Pulmonary artery endothelial cell (primary cell): ENCODE measurements at regions not wholly inside any gene's neighbourhood (a gene's known extent, or its start where the extent isn't known, plus 50 kb on each side); places are given as distances from the start of the nearest gene placed in this dataset.
"Not testable (repeated sequence)": the region's sequence is repeated elsewhere in the genome, so short reads cannot be mapped to it uniquely, and the experiment has no call there.

Source experiments
- DNase-seq: peaks from one replicate; pipeline ENCODE4 v3.0.0-alpha.2; 2011; ENCODE audit warnings: low read depth, low spot score

- DNase-seq = no peak
Observed at GRCh38 chr14:105885561-105886320, 359.4 kb downstream of the TMEM121 start.

GRCh38 chr14:105886791-105887191, 360.4 kb downstream of the TMEM121 start:
- DNase-seq = not testable (repeated sequence)

GRCh38 chr14:105887692-105888091, 361.3 kb downstream of the TMEM121 start:
- no peak for DNase-seq

- no peak for DNase-seq
Observed at GRCh38 chr14:105888151-105888550, 361.8 kb downstream of the TMEM121 start.

DNA sequence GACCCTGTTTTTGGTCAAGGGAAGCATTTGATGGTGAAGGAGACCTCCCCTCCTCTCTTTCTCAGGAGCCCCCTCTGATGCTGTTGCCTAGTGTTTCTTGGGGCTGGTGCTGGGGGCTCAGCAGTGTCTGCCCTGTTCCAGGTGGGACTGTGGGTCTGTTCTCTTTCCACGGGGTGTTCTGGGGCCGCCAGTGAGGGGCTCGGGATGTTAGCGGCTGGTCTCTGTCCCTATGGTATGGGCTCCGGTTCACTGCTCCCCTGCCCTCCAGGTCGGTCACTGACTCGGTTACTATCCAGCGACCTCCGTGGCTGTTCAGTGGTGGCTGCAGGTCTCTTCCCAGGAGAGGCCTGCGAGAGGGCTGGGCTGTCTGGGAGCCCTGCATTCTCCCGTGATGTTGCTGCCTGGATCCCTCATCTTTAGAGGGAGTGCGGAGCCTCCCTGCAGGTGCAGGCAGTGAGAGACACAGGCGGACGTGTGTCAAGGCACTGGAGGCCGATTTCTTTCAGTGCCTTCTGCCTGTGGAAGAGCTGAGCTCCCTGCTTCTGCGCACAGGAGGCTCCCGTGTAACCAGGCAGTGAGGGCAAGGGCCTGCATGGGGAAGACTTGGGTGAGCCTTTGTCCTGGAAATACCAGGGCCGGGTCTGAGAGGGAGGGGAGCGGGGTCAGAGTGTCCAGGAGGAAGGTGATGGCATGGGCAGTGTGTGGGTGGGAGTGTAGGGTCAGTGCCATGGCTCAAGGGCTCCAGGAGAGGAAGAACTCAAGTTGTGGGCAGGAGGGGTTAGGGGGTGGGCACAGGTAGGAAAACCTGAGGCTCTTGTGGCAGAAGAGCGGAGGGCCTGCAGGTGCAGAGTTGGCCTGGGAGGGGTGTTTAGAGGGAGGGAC, 362.6 kb downstream of the TMEM121 start:
- DNase-seq = no peak

GRCh38 chr14:105889666-105890473, 363.5 kb downstream of the TMEM121 start:
- no peak for DNase-seq

DNA sequence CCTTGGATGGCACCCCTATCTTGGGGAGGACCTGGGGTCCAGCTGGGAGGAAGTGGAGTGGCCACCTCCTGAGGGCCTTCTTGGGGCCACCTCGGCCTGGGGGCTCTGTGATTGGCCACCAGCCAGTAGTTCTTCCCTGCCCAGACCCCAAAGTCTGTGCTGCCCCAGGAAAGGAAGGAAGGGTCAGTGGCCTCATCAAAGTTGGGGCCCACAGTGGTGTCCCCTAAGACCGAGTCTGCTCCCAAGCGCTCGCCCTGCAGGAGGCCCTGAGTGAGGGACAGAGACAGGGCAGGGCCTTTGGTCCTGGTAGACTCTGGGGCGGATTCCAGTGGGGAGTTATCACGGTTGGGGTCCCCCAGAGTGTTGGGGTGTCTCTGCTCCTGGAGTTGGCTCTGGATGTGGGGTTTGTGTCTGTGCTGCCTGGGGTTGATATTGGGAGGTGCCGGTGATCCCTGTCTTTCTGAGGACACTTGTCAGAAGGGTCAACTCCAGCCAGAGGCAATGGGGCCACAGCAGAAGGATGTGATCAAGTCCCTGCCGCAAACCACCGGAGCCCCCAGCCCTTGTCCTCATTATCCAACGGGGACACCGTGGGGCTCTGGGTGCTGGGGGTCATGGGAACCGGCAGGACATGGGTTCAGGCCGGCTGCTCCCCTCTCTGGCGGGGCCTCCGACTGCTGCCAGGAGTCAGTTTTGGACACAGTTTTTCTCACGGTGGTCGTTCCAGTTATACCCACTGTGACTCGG, 364.3 kb downstream of the TMEM121 start:
- DNase-seq = no peak

DNA sequence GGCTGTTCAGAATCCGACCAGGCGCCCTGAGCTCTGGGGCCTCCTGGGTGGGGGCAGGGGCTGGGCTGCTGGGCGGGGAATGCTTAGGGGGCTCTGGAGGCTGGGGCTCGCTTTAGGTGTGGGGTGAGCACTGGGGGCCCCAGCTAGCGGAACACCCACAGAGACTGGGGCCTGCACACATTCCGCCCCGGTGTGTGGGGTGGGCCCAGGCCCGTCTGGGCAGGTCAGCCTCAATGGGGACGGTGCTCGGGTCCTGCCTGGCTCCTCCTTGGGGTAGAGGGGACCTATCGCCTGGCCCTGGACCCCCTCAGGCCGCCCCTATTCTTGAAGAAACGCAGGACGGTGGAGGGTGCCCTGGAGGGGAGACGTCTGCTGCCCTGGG, 364.8 kb downstream of the TMEM121 start:
- DNase-seq = no peak

DNA sequence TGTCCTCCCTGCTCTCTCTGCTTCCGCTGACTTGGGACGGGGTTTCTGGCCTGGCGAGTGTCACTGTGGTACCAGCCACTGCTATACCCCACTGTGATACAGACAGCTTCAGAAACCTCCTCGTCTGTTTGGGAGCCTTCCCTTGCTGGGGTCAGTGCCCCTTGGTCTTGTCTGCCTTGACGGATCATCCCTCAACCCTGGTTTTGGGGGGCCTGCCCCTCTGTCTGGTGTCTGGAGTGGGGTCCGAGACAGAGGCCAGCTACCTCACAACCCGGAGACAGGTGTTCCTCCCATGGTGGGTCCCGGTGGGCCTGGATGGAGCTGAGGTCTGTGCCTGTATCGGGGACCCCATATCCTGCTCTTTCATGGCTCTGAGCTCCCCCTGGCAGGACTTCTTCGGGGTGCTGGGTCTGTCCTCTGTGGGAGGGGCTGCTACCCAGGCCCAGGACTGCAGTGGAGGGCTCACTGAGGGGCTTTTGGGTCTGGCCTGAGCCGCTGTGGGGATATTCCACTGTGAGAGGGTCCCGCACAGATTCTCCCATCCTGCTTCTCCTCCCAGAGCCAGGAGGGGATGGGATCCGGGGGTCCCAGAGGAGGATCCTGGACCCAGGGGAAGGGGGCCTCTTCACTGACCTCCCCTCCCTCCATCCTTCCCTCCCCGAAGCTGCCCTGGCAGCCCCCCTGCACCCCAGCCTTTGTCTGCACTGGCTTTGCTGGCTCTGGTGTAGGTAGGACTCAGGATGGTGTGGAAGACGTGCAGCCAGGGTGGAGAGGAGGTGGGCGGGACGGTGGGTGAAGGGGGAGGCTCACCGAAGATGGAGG, 365.5 kb downstream of the TMEM121 start:
- DNase-seq = no peak

DNA sequence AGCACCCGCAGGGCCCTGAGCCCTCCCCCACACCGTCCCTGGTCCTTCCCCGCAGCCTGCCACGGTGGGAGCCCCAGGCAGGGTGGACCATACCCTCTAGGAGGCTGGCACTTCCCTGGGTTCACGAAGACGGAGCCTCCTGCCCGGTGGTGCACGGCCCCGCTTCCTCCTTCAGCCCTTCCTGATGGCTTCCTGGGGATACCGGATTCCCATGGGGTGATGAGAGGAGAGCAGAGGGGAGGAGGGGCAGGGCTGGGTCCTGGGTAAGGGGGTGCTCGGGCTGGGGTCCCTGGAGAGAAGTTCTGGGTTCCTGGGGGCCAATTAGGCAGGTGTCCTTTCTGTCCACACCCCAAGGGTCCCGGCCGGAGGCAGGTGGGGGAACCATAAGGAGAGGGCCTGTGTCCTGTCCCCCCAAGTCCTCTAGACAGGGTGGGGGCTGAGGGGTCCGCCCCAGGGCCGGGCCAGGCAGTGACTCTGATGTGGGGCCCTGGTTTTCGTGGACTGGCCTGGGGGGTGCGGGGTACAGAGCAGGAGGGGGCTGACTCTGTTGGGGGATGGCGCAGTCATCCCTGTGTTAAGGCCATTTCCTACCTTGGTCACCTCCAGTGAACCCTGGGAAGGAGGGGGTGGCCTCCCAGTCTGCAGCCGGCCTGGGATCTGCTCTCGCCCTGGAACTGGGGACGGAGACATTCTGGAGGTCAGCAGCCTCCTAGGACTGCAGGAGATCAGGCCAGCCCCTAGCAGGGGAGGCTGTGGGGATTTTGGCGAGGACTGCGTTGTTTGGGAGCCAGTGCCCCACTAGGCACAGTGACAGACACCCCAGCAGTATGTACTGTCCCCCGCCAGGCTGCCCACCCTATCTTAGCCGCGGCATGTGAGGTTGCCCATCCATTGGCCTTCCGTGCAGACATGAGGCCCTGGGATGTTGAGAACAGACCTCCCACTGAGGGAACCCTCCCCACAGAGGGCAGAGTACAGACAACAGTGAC, 366.4 kb downstream of the TMEM121 start:
- not testable (repeated sequence) for DNase-seq

DNA sequence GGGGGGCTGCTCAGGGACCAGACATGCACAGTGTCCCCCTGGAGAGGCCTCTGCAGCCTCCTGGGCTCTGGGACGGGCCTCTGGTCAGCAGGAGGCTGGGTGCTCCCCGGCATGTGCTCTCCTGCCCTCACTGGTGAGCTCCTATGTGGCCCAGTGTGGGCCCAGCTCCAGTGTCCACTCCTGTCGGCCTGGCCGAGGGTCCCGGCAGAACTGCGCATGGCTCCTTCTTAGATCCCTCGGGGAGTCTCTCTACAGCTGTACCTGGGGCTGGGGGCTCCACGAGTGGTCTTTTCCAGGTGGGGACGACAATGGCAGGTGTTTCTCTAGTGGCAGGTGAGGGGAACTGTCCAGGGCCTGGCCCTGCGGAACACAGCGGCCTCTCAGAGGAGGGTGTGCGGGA, 367.3 kb downstream of the TMEM121 start:
- not testable (repeated sequence) for DNase-seq

DNA sequence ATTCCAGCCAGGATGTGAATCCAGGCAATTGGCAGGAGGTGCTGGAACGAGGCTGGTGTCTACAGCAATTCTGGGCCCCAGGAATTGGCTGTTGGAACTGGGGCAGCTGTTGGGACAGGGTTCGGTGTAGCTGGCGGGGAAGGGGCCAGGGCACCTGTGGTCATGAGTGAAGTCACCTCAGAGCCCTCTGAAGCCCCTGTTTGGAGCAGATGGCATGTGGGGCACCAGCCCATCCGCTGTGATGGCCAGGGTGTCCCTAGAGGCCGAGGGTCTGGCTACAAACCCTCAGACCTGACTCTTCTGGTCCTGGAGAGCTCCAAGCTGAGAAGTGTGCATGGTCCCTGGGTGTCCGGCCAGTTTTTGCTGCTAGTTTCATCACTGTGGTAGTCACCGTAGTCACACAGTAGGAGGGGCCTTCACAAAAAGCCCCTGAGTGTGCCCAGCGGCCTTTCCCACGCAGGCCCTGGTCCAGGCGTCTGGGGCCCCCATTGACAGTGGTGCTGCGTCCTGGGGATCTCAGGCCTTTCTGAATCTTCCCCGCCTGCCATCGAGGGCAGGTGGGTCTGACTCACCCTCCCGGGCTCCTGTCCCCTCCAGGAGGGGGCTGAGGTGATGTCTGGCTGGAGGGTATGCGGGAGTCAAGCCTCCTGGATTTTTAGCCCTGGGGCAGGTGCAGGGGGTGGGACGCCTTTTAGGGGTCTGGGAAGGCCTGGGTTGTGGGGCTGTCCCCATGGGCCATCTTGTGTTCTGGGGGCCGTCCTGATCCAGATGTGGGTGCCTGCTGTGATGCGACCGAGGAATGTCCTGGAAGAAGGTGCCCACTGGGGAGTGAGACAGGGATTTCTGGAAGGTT, 368.0 kb downstream of the TMEM121 start:
- DNase-seq = no peak

DNA sequence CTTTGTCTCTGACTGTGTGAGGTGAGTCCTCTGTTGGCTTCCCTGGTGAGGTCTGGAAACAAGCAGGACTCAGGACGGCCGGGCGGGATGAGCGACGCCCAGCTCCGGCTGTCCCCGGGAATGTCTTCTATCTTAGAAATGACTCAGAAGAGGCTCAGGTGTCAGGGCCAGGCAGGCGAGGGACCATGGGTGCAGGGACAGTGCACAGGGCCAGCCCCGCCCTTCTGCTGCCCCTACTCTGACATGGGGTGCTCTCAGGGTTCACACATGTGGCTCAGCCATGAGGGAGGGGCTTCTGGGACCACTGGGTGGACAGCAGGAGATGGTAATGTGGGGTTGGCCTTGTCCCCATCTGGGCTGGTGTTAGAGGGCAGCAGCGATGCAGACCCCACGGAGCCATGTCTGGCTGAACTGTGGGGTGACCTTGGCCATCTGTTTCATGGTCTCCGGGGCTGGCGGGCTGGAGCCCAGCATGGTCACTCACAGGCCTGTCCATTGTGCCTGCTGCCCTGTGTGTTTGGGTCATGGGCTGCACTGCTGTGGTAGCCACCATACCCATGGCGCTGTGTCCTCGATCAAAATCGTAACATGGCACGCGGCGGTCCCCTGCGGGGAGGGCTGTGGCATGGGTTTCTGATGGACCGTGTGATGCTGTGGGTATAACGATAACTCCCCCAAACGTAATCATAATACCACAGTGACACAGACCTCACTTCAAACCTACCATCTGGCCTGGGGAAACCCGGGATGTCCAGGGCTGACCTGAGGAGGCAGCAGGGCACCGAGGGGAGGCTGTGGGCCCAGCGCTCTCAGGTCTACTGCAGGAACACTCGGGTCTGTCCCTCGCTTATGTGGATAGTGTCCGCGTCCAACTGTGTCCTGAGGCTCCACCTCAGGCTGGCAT, 368.8 kb downstream of the TMEM121 start:
- no peak for DNase-seq

- not testable (repeated sequence) for DNase-seq
Observed at GRCh38 chr14:105896206-105896605, 369.8 kb downstream of the TMEM121 start.

- not testable (repeated sequence) for DNase-seq
Observed at GRCh38 chr14:105896961-105897724, 370.8 kb downstream of the TMEM121 start.

- DNase-seq = no peak
Observed at GRCh38 chr14:105897725-105898113, 371.3 kb downstream of the TMEM121 start.
